Kidney tubule cell (primary cell): ENCODE measurements at regions not wholly inside any gene's neighbourhood (a gene's known extent, or its start where the extent isn't known, plus 50 kb on each side); places are given as distances from the start of the nearest gene placed in this dataset.

Experiments used
- DNase-seq: peaks from one replicate; pipeline ENCODE4 v3.0.0-alpha.2; 2018; ENCODE audit warnings: low spot score

DNA sequence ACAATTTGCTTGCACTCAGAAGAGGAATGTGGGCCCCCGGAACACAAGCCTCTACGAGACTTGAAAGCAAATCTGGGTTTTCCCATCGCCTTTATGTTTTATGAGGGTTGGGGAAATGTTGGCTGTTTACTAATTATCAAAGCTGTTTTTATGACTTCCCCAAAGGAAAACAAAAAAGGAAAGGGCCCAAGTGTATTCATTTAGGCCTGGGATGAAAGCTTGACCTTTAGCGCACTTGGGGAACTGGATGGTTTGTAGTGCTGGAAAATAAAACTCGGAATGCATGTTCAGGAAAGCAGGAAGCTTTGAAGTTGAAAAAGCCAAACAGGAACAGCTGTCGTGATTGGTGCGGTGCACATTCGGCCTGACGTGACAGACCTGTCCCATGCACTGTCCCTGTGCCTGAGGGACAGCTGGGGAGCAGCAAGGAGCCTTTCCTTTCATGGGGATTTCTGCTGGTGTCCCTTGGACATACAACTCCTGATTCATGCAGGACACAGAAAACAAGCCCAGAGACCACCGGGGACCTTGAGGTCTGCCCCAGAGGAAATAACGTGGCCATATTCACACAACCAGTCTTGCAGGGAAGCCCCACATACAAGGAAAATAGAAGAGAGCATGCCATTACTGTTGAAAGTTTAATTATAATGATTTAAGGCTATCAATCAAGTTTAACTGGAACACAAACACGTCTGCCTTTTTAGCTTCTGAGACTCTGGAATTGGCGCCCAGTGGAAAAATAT is 169.7 kb upstream of the APCDD1 start:
- DNase-seq = no peak

DNA sequence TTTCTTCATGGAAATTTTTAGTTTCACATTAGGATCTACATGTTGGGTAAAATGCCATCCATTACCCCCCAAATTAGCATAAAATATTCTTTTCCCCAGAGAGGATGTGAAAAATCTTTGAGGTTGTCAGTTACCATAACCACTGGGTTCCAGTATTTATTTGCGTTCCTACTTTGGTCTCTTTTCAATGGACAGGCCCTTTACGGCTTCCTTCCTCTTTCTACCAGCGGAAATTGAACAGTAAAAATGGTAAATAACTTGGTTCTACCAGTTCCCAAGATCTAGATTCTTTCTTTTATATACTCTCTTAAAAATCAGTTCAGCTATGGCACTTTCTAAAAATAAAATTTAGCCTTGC is 169.2 kb upstream of the APCDD1 start:
- no peak for DNase-seq

DNA sequence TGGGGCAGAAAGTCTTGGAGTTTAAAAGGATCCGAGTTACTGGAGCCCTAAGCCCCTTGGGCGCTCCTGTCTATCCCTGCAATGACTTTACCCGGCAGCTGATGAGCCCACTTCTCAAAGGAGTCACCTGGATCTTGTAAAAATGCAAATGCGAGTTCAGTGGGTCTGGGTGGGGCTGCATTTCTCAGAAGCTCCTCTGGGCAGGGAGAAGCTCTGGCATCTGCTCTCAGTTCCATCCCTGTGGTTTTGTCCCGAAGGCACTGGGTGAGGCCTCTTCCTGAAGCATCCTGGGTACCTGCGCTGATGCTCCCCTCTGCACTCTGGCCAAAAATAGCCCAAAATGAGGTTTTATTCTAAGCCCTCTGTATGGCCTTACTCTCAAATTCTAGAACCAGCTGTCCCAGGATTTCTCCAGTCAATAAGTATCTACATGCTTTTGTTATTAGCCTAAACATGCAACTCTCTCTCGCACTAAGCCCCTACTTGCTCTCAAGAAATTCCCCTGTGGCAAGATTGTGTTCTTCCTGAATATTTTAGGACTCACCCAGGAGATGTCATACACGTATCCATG is 167.8 kb upstream of the APCDD1 start:
- no peak for DNase-seq

DNA sequence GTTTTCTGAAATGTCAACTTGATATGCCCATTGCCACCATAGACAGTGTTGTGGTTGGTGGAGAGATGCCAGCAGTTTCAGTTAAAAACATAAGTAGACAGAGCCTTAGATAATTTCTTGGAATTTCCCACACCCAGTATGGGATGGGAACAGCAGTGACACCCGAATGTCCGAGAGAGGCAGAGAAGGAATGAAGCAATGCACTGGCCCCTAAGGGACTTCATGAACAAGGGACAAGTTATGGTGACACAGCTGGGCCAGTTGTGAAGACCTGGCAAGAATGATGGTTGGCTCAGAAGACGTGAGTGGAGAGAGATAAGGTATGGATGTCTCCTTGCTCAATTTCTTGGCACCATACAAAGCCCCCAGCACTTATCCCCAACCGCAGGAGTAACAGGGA is 165.2 kb upstream of the APCDD1 start:
- DNase-seq = no peak

DNA sequence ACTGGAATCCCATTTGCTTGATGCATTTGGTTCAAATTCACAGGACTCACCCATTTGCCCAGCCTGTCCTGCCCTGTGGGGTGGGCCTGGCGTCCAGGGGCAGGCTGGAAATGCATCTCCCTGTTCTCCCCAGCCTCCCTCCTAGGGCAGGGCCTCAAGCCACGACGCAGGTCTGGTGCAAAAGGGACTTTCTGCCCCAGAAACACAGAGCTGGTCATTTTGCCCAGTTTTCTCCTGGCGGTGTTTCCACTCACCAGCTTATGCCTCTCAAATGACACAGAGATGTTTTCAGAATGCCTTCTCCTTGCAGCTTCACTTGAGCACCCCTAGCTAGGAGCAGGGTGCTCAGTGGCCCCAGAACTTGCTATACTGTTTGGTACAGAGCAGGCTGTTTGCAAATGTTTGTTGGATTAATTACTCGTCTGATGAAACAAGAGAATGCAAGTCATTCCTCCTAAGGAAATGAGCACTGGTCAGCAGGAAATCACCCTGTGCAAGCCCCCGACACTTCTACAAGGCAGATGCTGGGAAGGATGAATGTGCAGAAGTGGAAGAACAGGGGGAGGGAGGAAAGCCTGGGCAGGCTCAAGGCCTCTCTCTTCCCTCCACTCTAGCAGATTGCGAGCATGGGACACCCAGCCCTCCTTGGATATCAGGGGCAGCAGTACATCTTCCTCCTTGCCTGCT is 164.3 kb upstream of the APCDD1 start:
- no peak for DNase-seq

DNA sequence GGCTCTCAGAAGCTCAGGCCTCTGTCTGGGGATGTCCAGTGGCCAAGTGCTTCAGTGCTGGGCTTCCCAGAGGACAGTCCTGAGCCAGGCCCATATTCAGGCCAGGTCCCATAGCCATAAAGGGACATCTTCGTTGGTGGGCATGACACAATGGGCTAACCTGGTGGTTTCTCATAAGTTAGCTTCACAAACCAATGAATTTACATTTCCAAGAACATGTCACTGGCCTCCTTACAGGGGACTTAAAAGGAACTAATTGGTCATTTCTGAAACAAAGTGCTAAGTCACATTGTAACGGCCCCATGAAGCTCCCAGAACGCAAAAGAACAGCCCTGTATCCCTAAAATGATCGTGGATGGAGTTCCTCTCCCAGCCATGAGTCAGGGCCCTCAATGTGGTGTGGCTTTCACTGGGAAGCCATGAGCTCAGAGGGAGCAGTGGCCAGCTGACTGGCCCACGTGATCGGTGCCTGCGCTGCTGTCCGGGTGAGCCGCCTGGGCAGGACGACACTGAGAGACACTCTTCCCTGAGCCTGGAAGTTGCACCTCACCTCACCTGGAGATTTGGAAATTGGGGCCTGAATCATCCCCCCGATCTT is 163.7 kb upstream of the APCDD1 start:
- DNase-seq = no peak

DNA sequence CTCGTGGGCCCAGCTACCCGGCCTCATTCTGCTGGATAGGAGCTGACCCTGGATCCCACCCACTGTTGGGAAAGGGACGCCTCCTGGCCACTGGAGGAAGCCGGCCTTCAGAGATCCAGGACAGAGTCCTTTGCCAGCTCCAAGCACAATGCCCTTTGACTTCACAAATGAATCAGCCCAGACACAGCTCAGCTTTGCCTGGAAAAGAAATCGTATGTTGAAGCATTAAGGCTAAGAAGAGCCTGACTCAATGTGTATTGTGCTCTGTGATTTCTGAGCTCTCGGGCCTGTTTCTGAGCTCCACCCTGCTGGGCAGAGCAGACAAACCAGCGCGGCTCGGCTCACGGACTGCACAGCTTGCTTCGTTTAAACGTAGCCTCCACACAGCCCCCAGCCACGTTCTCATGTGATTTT is 162.9 kb upstream of the APCDD1 start:
- no peak for DNase-seq

DNA sequence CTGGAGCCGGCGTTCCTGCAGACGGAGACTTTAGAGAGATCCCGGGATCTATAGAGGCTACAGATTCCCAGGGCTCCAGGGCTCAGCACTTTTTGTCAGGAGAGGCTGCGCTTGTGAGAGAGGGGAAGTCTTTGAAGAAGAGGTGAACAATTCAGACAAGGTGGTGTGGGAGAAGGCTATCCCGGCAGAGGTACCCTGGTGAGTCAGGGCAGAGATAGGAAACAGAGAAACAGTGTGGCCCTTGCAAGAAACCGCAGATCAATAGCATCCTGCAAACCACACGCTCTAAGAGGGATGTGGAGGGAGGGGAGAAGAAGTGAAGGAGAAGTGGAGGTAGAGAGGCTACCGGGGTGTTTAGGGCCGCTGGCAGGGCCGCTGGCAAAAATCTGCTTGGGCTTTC is 160.5 kb upstream of the APCDD1 start:
- DNase-seq = no peak

DNA sequence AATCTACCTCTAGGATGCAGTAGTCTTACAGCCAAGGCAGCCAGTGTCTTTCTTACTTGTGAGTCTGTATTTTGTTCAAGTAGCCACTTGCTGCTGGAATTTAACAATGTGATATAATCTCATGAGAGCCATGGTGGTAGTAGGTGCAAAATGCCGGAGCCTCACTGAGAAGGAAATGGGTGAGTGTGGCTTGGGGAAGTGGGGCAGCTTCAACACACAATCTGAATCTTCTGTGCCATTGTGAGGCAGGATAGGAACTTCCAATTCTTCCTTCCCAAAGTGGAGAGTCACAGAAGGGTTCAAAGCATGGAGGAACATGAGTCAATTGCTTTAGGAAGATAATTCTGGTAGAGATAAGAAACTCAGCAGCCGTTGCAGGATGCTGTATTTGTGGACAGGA is 158.7 kb upstream of the APCDD1 start:
- DNase-seq = no peak

DNA sequence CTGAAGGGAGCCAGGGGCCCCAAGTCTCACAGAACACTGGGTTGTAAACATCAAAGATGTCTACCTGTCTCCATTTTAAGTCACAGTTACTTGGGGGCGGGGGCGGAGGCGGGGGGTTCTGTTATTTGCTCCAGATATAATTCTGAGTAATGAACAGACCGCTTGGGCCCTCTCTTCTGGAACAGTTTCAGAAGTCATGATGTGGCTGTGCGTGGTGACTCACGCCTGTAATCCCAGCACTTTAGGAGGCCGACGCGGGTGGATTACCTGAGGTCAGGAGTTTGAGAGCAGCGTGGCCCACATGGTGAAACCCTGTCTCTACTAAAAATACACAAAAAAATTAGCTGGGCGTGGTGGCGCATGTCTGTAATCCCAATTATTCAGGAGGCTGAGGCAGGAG is 157.9 kb upstream of the APCDD1 start:
- no peak for DNase-seq

DNA sequence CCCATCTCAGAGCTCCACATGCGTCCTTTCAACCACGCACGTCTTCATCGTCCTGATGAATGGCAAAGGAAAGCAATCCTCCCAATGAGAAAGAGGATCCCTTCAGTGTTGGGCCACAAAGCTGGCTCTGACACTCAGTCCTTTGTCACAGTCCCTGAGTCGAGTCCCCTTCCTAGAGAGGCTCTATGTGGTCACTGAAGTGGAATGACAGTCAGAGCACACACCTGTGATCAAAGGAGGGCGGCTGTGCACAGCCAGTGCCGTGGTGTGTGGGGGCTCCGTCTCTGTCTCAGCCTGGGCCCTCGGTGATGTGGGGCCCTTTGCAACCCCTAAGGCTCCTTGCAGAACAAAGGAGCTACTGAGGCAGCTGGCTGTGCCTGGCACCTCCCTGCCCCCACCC is 157.3 kb upstream of the APCDD1 start:
- peak; percentile 3 for DNase-seq

DNA sequence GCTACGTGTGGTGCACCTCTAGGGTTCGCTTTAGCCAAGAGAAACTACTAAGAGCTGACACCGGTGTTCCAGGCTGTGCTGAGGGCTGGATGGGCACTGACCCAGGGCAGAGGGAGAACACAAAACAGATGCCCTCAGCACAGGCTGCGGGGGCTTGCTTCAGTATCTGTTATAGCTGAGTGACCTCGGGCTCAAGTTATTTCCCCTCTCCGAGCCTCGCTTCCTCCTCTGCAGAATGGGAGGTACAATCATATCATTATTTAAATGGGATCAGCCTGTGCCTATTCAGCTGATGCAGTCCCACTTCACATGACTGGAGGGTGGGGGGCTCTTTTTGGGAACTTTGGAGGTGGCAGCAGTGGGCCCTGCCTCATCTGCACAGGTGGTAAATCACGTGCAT is 156.1 kb upstream of the APCDD1 start:
- no peak for DNase-seq

DNA sequence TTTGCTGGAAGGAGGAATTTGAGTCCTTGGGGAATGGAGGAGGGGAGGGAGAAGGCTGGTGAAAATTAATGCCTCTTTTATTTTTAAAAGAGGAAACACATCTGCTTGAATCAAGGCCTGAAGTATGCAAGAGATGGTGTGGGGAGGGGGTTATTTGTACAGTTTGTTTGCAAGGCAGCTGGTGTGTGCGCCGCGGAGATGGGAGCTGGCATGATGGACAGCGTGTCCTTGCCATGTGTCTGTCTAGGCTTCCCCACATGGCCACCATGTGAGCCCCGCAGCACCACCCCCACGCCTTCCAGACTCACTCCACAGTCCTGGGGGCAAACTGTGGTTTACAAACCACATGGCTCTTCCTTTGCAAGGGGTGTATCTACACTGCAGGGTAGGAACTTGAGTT is 154.8 kb upstream of the APCDD1 start:
- DNase-seq = no peak

DNA sequence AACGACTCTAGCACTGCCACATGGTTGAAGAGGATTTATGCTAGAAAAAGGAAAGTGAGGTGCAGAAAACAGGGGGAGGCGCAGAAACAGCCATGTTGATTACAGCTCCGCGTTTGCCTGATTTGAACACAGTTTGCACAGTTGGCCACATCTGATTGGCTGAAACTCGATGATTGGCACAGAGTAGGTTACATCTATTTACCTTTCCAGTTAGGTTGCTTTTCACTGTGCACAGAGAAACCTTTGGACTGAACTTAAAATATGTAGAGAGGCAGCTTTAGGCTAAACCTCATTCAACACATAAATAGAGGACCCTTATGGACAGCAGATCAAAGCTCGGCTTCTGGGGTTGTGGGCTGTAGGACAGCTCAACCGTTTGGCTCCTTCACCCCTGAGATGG is 153.7 kb upstream of the APCDD1 start:
- DNase-seq = no peak

DNA sequence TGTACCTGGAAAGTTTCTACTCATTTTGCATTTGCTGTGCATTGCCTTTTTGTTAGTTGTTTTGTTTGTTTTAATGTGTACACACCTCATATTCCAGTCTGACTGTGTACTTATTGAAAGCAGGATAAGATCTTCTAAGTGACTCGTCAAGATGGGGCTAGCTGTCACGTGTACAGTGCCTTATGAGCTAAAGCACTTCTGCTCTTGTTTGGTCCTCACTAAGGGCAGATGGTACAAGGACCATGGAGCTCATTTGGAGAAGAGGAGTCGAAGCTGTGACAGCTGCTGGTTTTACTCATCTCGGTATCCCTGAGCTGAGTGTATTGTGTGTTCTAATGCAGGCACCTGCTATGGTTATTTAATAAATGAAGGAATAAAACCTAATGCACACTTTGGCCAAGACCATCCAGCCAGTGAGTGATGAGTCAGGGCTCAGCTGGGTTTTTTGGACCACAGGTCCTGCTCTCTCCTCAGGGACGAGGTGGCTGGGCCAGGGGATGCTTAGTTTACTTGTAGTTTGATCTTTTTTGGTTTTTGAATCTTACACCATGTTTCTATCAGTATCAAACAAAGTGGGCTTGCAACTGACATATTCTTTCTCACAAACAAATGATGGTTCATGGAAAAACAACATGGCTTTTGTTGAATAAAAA is 152.5 kb upstream of the APCDD1 start:
- DNase-seq = no peak

DNA sequence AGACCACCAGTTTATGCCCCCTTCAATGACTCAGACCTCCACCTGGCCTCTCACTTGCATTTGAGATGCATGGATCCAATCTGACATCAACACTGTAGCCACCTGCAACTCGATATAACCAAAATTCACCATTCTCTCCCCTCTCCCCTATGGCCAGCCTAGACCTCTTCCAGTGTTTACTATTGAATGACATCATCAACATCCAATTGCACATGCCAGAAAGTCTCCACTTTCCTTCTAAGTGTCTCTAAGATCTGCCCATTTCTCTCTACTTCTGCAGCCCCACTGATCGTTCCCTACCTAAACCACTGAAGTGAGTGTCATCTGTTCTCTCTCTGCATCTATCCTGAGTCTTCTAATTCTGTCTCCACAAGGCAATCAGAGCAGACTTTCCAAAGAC is 151.3 kb upstream of the APCDD1 start:
- DNase-seq = no peak

DNA sequence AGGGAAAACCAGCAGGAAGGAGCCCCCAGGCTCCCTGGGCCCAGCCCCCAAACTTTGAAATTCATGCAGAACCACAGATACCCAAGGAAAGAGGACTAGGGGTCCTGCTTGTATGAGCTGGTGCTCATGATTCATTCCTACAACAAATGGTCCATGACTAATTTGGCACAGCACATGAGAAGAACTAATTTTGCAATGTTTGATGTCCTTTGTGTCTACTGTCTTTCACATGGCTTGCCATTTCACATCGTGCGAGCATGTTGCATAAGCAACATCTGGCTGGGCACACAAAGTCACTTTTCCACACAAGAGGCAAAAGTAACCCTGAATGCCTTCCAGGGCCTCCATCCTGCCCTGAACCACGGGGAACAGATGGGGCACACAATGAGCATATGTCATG is 149.6 kb upstream of the APCDD1 start:
- no peak for DNase-seq

DNA sequence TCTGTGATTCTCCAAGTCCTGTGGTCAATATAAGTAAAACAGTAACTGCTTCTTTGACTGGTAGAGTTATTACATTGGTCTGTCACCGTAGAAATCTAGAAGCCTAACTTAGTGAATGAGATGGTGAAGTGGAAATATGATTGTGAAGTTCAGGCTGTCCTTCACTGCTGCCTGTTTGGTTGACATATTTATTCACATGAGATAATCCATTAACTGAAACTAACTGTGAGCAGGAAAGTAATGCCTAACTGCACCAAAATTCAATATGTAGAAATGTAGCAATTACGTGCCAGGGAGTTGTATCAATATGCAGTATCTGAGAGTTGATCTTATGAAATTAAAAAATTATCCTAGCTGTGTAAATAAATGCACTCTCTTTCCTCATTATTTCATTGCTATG is 147.7 kb upstream of the APCDD1 start:
- DNase-seq = no peak

DNA sequence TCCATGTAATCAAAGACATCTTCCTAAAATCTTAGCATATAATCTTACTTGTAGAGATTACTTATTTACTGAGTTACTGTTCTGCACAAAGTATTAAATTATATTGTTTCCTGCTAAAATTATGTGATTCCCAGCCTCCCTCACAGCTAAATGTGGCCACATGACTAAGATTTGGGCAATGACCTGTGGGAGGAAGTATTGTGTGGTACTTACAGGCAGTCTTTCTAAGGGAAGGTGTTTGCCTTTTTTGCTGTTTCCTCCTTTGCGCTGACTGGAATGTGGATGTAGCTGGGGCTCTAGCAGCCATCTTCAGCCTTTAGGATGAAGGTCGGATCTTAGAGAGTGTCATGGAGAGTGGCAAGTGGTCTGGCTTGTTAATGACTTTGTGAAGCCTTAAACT is 146.3 kb upstream of the APCDD1 start:
- peak; percentile 12 for DNase-seq

DNA sequence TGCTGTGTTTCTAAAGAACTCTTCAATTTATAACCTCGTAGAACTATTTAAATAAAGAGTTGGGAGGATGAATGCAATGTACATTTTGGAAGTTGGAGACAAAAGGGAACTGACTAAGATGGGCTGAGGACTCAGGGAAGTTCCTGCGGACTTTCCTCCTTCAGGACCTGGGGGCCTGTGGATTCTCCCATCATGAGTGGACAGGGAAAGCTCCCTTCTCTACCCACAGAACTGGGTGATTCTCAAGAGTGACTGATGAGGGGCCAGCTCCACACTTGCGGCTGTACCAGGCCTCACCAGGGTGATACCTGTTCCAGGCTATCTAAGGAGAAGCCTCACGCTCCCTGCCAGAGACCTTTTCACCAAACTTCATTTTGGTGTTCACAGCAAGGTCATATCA is 143.8 kb upstream of the APCDD1 start:
- DNase-seq = no peak

DNA sequence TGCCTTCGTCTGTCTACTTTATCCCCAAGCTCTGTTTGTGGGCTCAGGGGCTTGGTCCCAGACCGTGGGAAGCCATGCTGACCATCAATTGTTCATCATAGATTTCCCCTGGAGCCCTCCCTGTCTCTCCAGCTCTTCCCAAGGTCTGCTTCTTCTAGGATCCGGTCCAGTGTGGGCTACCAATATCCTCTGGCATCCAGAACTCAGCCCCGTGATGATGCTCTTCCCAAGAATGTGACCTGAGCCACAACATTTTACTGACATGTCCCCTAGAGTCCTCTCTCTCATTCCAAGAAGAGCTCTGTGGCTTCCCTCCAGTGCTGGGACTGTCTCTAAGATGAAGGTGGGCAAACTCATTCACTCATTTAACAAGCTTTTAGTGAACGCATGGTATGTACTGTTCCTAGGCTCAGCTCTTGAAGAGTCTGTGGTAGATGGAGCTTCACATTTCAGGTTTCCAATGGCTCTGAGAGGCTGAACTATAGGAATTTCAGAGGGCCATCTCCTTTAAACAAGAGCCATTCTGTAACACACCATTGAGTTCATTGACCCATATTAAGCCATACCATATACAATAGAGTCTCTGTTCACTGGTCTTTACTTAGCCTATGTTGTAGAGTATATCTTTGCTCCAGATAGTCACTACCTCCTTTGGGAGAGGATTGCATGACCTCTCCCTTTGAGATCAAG is 142.0 kb upstream of the APCDD1 start:
- no peak for DNase-seq

DNA sequence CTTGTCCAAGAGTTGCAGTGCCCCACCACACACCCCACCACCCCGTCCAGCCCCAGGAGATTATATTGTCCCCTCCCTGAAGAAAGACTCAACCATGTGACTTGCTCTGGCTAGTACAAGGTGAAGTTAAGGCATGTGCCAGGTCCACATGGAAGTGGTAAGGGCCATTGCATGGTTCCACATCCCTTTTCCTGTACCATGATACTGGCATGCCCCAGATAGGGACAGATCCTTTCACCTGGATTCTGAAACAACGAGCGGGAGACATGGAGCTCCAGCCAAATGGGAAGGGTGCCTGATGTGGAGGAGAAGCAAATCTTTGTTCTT is 141.5 kb upstream of the APCDD1 start:
- DNase-seq = no peak
